SH-SY5Y (cell line): ENCODE measurements at regions not wholly inside any gene's neighbourhood (a gene's known extent, or its start where the extent isn't known, plus 50 kb on each side); places are given as distances from the start of the nearest gene placed in this dataset.

Source experiments
- GATA2 ChIP-seq: IDR thresholded peaks from 2 replicates; pipeline ENCODE4 v1.6.1; 2011; ENCODE audit warnings: mild to moderate bottlenecking, low read depth, low read length
- GATA3 ChIP-seq: IDR thresholded peaks from 2 replicates; pipeline ENCODE4 v1.6.1; 2011; ENCODE audit warnings: low read depth, mild to moderate bottlenecking, low read length, moderate library complexity

DNA sequence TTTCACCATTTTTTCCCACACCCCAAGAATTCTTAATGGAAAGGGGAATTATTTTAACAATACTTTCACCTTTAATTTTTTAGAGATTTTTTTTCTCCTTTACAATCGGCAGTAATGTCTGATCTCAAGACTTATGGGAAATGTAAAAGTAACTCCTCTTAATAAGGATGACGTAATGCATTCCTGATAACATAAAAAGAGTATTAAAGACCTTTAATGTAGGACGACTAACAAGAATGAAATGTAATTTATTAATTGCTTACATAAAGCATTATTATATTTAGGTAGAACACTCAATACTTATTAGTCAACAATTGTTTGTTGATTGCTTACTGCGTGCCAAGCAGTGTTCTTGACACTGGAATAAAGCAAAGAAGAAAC is 416.8 kb upstream of the NAALADL2 start:
- no peak for TF ChIP-seq GATA2
- TF ChIP-seq GATA3, result no peak
